GM18907 (cell line): ENCODE measurements at regions not wholly inside any gene's neighbourhood (a gene's known extent, or its start where the extent isn't known, plus 50 kb on each side); places are given as distances from the start of the nearest gene placed in this dataset.

Experiments
- ATAC-seq: cut with Tn5 transposase; IDR thresholded peaks from one replicate; pipeline ENCODE4 v1.9.1; 2021; ENCODE audit warnings: mild to moderate bottlenecking, moderate library complexity; ENCODE audit not compliant: unreplicated experiment

- ATAC-seq, result no peak
Measured at GRCh38 chr2:14297340-14297739, 335.2 kb upstream of the LRATD1 start.

GRCh38 chr2:14297906-14298305, 334.6 kb upstream of the LRATD1 start:
- ATAC-seq, result no peak

GRCh38 chr2:14301331-14301730, 331.2 kb upstream of the LRATD1 start:
- ATAC-seq, result no peak

- peak; percentile 84 for ATAC-seq
Measured at GRCh38 chr2:14303366-14304115, 329.0 kb upstream of the LRATD1 start.

GRCh38 chr2:14304326-14304725, 328.2 kb upstream of the LRATD1 start:
- ATAC-seq, result no peak

DNA sequence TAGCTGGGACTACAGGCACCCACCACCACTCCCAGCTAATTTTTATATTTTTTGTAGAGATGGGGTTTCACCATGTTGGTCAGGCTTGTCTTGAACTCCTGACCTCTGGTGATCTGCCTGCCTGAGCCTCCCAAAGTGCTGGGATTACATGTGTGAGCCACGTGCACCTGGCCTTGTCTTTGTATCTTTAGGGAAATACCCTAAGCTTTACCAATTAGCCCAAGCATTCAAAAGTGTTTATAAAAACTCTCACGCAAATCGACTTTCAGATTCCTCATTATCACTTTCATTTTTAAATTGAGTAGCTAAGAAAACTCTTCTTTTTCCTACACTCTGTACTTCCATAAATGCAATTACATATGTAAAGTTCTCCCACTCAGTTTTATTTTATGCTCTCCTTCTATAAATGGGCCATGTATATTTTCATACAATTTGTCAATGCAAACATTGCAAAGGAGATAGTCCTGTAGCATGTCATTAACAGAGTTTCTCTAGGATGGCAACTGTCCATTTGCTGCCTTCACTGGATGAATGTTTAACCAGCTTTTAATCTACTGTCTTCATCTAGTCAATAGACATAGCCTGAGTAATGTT, 326.2 kb upstream of the LRATD1 start:
- ATAC-seq, result peak; percentile 81

GRCh38 chr2:14313341-14313740, 319.2 kb upstream of the LRATD1 start:
- ATAC-seq, result no peak

DNA sequence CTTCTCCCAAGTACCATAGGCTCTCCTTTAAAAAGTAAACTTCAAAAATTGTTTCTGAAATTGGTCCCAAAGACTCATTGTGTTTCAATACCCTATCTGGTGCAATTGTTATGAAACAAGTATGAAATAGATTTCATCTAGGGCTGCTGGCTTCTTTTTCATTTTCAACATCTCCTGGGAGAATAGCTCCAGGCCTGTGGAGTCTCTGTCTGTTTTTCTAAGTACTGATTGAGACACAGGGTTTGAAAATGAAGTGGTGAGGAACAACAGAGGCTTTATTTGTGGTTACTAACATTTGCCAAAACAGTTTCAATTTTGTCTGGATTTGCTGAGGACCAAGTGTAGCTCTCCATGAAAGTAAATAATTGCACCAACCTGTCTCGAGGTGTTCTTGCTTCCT, 315.9 kb upstream of the LRATD1 start:
- no peak for ATAC-seq

GRCh38 chr2:14321357-14321756, 311.2 kb upstream of the LRATD1 start:
- no peak for ATAC-seq

GRCh38 chr2:14322306-14322705, 310.2 kb upstream of the LRATD1 start:
- ATAC-seq, result no peak

- ATAC-seq, result no peak
Measured at GRCh38 chr2:14324308-14324707, 308.2 kb upstream of the LRATD1 start.

DNA sequence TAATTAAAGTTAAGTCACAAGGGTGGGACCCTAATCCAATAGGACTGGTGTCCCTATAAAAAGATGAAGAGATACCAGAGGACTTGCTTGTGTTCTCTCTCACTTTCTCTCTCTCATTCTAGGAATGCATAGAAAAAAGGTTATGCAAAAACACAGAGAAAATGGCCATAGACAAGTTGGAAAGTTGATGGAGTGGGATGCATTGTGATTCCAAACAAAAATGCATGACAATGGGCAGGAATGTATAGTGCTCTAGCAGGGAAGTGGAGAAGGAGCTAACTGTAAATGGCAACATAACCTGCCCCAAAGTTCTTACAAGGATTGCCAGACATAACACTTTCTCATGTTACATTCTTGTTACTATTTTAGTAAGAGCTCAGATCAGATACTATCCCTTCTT, 301.6 kb upstream of the LRATD1 start:
- no peak for ATAC-seq

DNA sequence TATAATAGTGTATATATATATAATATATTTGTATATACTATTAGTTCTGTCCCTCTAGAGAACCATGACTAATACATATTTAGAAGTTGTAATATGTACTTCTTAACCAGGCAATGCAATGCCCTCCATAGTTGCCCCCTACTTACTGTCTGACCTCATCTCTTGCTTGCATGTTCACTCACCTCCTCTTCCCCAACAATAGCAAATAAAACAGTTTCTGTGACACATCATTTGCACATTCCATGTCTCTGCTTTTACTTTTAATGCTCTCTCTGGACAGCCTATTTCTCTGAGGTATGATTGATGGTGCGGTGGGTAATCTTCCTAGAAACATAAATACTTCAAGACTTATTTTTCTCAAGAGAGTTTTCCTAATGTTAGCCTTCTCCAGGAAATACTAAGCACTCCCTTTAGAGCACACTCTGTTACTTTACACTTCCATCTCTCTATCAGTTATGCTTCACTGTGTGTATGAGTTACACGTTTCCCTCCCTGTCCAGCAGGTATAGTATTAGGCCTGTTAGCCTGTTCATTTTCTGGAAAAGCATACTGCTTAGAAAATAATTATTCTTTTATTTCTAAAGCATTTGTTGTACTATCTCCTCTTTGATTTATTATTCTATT, 295.6 kb upstream of the LRATD1 start:
- no peak for ATAC-seq

DNA sequence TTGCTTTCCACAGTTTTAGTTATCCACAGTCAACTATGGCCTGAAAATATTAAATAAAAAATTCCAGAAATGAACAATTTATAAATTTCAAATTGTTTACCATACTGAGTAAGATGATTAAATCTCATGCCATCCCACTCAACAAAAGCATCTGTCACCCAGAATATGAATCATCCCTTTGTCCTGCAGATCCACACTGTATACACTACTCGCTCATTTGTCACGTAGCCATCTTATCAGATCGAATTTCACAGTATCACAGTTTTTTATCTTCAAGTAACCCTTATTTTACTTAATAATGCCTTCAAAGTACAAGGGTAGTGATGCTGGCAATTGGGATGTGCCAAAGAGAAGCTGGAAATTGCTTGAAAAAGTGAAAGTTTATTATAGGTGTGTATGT, 291.8 kb upstream of the LRATD1 start:
- no peak for ATAC-seq

DNA sequence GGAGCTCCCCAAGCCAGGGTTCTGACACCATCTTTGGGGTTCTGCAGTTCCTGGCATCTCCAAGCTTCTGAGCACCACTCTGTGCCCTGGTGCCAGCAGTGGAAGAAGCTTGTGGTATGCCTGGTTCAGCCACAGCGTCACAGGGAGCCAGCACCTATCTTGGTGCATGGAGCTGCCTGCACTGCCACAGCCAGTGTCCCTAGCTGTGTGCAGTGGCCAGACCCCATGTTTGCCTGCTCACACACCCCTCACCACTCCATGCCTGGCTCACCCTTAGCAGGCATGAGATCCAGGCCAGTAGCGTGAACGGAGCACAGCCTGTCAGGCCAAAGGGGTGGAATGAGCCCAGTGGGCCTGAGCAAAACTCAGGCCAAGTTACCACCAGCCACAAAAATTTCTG, 290.2 kb upstream of the LRATD1 start:
- no peak for ATAC-seq

DNA sequence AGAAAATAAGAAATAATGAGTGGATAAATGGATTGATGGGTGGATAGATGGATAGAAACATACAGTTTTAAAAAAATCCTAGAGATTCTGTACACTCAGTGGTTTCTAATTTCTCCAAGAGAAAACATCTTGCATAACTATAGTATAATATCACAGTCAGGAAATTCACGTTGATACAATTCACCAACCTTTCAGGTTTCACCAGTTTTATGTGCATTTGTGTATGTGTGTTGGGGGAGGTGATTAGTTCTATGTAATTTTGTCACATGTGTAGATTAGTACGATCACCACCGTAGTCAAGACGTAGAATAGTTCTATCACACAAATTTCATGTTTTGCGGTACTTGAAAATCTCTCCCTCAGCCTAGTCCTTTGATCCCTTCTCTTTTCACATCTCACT, 288.2 kb upstream of the LRATD1 start:
- no peak for ATAC-seq

GRCh38 chr2:14348247-14348646, 284.3 kb upstream of the LRATD1 start:
- no peak for ATAC-seq

DNA sequence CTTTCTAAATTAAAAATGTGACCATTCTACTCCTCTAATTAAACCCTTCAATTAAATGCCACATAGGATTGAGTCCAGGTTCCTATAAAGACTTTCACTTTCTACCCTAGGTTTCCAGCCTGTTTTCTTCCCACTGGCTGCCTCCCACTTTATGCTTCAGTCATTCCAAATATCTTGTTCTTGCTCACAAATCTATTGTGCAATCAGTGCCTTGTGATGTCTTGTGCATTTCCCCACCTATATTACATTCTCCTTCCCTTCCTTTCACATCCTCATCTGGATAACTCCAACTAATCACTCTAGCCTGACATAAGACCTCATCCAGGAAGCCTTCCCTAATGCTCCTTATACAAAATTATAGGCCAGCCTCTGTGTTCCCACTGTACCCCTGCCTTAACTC, 281.7 kb upstream of the LRATD1 start:
- no peak for ATAC-seq

GRCh38 chr2:14352067-14352466, 280.4 kb upstream of the LRATD1 start:
- ATAC-seq, result no peak

- ATAC-seq, result no peak
Measured at GRCh38 chr2:14354231-14354630, 278.3 kb upstream of the LRATD1 start.

GRCh38 chr2:14355102-14355501, 277.4 kb upstream of the LRATD1 start:
- ATAC-seq, result no peak

GRCh38 chr2:14358339-14358738, 274.2 kb upstream of the LRATD1 start:
- no peak for ATAC-seq
